CD1c-positive myeloid dendritic cell (primary cell): ENCODE measurements at regions not wholly inside any gene's neighbourhood (a gene's known extent, or its start where the extent isn't known, plus 50 kb on each side); places are given as distances from the start of the nearest gene placed in this dataset.
"Not testable (repeated sequence)": the region's sequence is repeated elsewhere in the genome, so short reads cannot be mapped to it uniquely, and the experiment has no call there.

Experiments used
- DNase-seq: peaks from one replicate; pipeline ENCODE4 v3.0.0-alpha.2; 2016; ENCODE audit errors: extremely low spot score

DNA sequence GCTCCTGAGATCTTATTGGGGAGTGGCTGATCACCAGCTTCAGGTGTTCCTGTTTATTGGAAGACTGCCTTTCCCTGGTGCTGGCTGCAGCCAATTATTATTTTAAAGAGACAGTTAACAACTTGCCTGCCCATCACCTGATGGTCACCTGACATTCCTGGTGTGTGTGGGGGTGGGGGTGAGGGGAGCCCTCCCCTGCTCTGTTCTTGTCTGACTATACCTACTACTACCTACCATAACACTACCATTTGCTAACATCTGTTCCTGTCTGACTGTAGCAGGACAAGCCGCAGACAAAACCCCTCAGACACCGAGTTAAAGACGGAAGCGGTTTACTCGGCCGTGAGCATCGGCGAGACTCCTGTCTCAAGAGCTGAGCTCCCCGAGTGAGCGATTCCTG, 54.9 kb upstream of the NBPF3 start:
- no peak for DNase-seq

- peak; percentile 69 for DNase-seq
Observed at GRCh38 chr1:21384620-21385019, 55.3 kb upstream of the NBPF3 start.

- DNase-seq: no peak
Observed at GRCh38 chr1:21383785-21384401, 56.0 kb upstream of the NBPF3 start.

DNA sequence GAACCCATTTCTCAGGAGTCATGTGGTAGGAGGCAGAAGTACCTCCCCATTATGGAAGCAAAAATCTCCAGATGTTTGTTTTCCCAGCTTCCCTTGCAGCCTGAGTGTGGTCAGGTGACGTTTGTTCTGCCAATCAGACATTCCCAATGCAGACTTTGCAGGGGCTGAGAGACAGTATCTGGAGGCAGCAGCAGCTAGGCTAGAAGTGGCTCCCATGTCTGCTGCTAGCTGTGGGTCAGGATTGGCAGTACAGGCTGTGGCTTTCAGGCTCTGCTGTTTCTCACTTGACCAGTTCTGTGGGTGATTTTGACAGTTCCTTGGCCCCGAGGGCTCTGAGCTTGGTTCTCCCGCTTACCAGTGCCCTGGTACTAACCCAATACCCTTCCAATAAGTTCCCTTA, 58.6 kb upstream of the NBPF3 start:
- DNase-seq: no peak

DNA sequence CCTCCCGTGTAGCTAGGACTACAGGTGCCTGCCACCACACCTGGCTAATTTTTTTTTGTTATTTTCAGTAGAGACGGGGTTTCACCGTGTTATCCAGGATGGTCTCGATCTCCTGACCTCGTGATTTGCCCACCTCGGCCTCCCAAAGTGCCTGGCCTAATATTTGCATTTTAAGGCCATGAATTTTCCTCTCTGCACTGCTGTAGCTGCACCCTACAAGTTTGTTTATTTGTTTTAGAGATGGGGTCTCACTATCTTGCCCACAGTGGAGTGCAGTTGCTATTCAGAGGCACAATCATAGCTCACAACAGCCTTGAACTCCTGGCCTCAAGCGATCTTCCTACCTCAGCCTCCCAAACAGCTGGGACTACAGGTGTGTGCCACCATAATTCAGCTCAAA, 59.8 kb upstream of the NBPF3 start:
- DNase-seq: not testable (repeated sequence)

DNA sequence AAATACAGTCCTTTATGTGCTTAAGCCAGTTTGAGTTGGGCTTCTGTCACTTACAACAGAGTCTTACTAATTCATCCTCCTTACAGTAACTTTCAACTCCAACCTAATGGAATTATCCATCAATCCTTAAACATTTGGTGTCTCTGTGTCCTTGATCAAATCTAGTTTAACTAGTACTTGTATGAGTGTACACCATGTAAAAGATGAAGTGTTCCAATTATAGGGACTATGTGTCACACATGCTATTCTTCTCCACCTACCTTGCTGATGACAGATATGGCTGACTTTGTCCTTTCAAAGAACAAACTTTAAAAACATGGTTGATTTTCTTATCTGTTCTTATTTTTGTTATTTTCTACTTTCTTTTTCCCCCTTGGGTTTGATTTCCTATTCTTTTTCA, 60.4 kb upstream of the NBPF3 start:
- no peak for DNase-seq

DNA sequence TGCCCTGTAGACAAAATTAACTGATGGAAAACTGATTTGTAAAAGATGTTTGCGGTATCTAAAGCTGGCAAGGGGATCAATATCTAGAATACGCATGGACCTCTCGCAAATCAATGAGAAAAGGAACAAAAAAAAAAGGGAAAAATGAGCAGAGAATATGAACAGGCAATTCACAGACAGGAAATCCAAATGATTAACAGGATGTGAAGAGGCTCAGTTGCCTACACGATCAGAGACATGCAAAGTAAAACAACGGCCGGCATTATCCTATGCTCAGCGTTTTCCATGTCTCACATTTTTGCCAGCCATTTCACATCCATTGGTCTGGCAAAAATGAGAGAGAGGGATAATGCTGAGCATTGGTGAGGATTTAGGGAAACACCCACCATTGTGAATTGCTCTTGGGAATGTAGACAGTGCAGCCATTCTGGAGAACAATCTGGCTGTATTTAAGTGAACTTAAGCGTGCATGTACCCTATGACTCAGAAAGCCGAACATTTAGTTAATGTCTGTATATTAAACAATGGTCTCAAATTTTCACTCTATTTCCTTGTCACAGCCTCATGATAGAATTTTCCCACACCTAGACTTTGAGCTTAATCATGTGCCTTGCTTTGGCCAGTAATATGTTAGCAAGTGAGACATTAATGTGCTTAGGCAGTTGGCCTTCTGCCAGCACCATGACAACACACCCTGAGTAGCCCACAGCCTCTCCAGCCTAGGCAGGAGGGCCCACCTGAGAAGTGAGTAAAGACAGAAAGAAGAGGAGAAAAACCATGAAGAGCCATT, 61.0 kb upstream of the NBPF3 start:
- no peak for DNase-seq

DNA sequence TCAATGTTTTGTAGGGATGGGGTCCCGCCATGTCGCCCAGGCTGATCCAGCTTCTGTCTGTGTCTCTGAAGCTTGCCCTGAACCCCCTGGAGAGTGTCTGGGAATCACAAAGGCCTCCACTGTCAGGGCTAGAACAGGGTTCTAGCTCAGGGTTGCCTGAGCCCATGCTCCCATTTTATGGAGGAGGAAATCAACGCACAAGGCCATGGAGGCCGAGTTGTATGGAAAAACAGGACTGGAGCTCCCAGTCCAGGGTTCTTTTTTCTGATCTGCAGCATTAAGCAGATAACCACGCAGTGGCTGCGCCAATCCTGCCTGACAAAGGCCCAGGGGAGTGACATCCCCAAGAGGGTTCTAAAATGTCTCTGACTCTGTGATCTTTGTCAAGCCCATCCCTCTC, 67.6 kb upstream of the NBPF3 start:
- DNase-seq: no peak

- DNase-seq: no peak
Observed at GRCh38 chr1:21369905-21370304, 70.0 kb upstream of the NBPF3 start.

DNA sequence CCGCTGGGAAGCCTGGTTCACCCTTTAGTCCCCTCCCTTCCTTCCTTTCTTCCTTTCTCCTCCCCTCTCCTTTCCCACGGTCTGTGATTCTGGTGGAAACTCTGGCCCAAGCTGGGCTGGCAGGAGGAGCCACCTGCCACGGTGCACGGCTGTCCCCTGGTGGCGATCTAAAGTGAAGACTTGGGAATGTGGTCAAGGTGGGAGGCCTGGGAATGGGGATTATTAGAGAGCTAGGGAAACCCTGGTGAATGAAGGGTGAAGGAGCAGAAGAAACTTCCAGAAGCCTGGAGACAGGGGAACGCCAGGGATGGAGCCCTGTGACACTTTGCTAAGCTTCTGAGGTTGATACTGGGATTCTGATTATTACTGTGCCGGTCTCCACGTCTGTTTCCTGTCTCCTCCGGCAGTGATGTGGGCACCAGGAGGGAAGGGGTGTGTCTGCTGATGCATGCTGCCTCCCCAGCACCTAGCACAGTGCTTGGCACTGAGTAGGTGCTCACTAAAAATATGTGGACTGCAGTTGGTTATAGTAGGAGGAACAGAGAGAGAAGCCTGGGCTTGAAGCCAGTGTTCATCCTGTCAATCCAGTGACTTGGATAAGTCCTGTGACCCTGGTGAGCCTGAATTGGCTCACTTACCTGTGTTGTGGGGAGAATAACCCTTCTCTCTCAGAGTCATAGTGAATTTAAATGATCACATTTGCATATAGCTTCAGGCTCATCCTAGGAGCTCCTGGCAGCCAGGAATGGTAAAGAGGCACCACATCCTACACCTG, 71.2 kb upstream of the NBPF3 start:
- DNase-seq: peak; percentile 74

- DNase-seq: not testable (repeated sequence)
Observed at GRCh38 chr1:21367973-21368514, 71.9 kb upstream of the NBPF3 start.

- DNase-seq: no peak
Observed at GRCh38 chr1:21366288-21366687, 73.6 kb upstream of the NBPF3 start.

- DNase-seq: peak; percentile 29
Observed at GRCh38 chr1:21365036-21365435, 74.8 kb upstream of the ECE1 start.

DNA sequence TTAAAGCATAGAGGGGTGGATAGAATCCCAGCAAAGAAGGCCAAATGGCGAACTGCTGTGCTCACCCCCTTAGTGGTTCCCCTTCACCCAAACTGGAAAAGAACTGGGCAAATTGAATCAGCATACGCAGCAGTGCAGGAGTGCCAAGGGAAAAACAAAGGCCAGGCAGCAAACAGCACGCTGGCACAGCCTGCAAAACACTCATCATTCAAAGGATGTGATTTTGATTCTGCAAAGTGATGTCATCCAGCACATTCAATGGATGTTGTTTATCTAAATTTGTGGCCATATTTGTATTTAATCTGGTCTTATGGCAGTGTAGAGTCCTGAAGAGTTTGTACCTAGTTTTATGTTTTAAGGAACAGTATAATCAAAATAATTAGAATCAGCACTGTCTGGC, 71.8 kb upstream of the ECE1 start:
- DNase-seq: no peak

DNA sequence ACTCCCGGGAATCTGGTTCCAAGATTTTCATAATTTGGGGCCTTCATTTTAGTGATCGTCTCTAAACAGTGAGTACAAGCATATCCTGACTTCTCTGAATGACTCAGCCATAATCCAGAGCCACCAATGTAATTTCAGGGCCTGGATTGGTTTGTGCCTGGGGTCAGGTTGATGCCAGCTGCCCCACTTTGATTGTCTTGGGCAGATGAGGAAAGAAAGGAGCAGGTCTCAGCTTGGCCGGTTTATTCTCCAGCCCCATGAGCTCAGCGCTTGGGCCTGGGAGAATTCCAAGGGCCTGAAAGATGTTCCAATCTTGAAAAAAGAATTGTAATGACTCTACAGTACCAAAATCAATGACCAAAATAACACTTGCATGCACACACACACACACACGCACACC, 71.2 kb upstream of the ECE1 start:
- no peak for DNase-seq

DNA sequence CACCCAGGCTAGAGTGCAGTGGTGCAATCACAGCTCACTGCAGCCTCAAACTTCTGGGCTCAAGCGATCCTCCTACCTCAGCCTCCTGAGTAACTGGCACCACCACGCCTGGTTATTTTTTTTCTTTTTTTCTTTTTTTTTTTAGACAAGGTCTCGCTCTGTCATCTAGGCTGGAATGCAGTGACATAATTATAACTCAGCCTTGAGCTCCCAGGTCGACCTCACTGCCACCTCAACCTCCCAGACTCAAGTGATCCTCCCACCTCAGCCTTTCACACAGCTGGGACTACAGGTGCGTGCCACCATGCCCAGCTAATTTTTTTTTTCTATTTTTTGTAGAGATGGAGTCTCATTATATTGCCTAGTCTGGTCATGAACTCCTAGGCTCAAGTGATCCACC, 66.9 kb upstream of the ECE1 start:
- DNase-seq: no peak

- no peak for DNase-seq
Observed at GRCh38 chr1:21355956-21356355, 65.7 kb upstream of the ECE1 start.

DNA sequence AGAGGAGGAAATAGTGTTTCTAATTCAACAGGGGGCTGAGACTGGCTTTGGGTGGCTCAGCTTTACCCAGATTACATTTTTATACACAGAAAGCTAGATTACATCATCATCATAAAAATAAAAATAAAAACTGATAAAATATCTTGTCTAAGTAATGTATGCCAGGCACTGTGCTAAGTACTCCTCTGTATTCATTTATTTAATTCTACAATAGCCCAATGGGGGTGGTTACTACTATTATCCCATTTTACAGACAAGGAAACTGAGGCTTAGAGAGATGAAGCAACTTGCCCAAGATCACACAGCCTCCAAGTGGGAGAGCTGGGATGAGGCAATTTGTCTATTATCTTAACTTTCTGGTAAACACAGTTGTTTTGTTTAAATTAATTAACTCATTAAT, 62.3 kb upstream of the ECE1 start:
- DNase-seq: no peak

- DNase-seq: no peak
Observed at GRCh38 chr1:21351901-21352300, 61.6 kb upstream of the ECE1 start.

- DNase-seq: no peak
Observed at GRCh38 chr1:21350202-21350885, 60.1 kb upstream of the ECE1 start.

GRCh38 chr1:21349693-21350092, 59.4 kb upstream of the ECE1 start:
- DNase-seq: no peak

DNA sequence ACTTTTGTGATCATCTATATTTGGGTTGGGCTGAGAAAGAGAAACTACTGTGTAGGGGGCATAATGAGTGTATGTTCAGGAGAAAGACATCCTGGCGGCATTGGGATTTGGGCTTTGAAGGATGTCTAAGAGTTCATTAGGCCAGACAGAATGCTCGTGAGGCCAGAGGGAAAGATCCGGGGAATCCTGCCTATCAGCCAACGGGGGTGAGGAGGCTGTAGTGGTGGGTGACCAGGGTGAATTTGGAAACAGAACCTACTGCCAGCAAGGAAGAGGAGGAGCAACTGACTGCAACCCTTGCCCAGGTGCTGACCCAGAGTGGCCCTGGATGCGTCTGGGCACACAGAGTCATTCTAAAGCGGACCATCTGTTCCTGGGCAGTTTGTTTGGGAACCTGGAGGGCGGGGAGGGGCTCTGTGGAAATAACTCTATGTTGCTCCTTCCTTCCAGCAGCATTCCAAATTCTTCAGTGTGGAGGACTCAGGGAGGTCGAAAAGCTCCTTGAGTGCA, 56.9 kb upstream of the ECE1 start:
- DNase-seq: no peak
